Esophagus squamous epithelium (tissue), 4 donors: ENCODE measurements at regions not wholly inside any gene's neighbourhood (a gene's known extent, or its start where the extent isn't known, plus 50 kb on each side); places are given as distances from the start of the nearest gene placed in this dataset.

Experiments used
- CTCF ChIP-seq, 6 experiments: fragments of 450-650 bp in 4 of 6; fragments of 200-600 bp in 2 of 6; sonication (generic) in 2 of 6; IDR thresholded peaks; one replicate each; pipeline ENCODE4 v1.5.1; 2016 to 2019; ENCODE audit warnings: antibody characterized with exemption in 6 of 6, mild to moderate bottlenecking in 4 of 6, moderate library complexity in 4 of 6
- POLR2A ChIP-seq, 4 donors: fragments of 450-650 bp; IDR thresholded peaks; one replicate each; pipeline ENCODE4 v1.6.1; 2017; ENCODE audit warnings: antibody characterized with exemption in 4 of 4, mild to moderate bottlenecking in 4 of 4, moderate library complexity in 3 of 4

- TF ChIP-seq CTCF (IDR thresholded peaks at IDR 0.05) (no peak), POLR2A (IDR thresholded peaks at IDR 0.05) (no peak)
These were observed 159.5 kb upstream of the ZNF516 start for GRCh38 chr18:76654577-76654976.
